Activated CD8-positive, alpha-beta T cell treated with anti-CD3 and anti-CD28 coated beads for 36 hours (primary cell): ENCODE measurements at regions not wholly inside any gene's neighbourhood (a gene's known extent, or its start where the extent isn't known, plus 50 kb on each side); places are given as distances from the start of the nearest gene placed in this dataset.
"Not testable (repeated sequence)": the region's sequence is repeated elsewhere in the genome, so short reads cannot be mapped to it uniquely, and the experiment has no call there.

ENCODE experiments used
- ATAC-seq: fragments of 200-7000 bp; cut with Tn5 transposase; one replicate; pipeline ENCODE4 v1.10.0; 2021; ENCODE audit warnings: mild to moderate bottlenecking, moderate library complexity
- CTCF ChIA-PET: fragments of 350-600 bp; sonication (Branson Sonifier 250); formaldehyde crosslinking; loops from one replicate; lab custom pipeline; 2021; ENCODE audit warnings: antibody characterized with exemption; lab: Charles Lee
- POLR2A ChIA-PET: fragments of 350-600 bp; sonication (Branson Sonifier 250); formaldehyde crosslinking; loops from one replicate; lab custom pipeline; 2021; ENCODE audit warnings: antibody characterized with exemption; lab: Charles Lee
- DNase-seq: peaks from one replicate; pipeline ENCODE4 v3.0.0-alpha.2; 2020
- H3K27ac Mint-ChIP-seq: one replicate; pipeline ENCODE4 v1.8.0; 2021; ENCODE audit warnings: mild to moderate bottlenecking, mixed read lengths
- H3K27me3 Mint-ChIP-seq: one replicate; pipeline ENCODE4 v1.8.0; 2021; ENCODE audit warnings: mixed read lengths
- H3K36me3 Mint-ChIP-seq: one replicate; pipeline ENCODE4 v1.8.0; 2021; ENCODE audit warnings: low read depth, mixed read lengths
- H3K4me1 Mint-ChIP-seq: one replicate; pipeline ENCODE4 v1.8.0; 2021; ENCODE audit warnings: low read depth, mixed read lengths
- H3K4me3 Mint-ChIP-seq: one replicate; pipeline ENCODE4 v1.8.0; 2021; ENCODE audit warnings: mild to moderate bottlenecking, moderate library complexity, mixed read lengths
- H3K9me3 Mint-ChIP-seq: one replicate; pipeline ENCODE4 v1.8.0; 2021; ENCODE audit warnings: mixed read lengths
- CTCF ChIP-seq: fragments of 200-600 bp; IDR thresholded peaks from one replicate; pipeline ENCODE4 v1.8.0; 2022; ENCODE audit warnings: antibody characterized with exemption, mild to moderate bottlenecking
- intact Hi-C: fragments of 100-400 bp; cut with micrococcal nuclease; formaldehyde crosslinking; loops from one replicate; pipeline ENCODE4 v1.10.0; 2022

- Mint-ChIP-seq H3K27me3 (no peaks in the 10 kb centered on the region), H3K36me3 (peaks cover 45% of the 10 kb centered on the region), H3K4me3 (peak overlapping the region; percentile 35), H3K4me1 (peaks cover 49% of the 10 kb centered on the region), H3K27ac (peak overlapping the region; percentile 32), H3K9me3 (no peaks in the 10 kb centered on the region)
- ChIA-PET CTCF (interaction anchor here (1.2 to 2.1 kb wide), 3 partner anchors 11 to 274 kb away, joined by 3 to 6 read pairs (median 4); no protein-coding TSS in a partner anchor), POLR2A (no interaction called here)
- no peak for ATAC-seq
- intact Hi-C loops: no loop called here
- DNase-seq: no peak
- TF ChIP-seq CTCF: no peak
Measured at GRCh38 chr22:25451480-25452114, 112.9 kb upstream of the GRK3 start.

- ATAC-seq (no peak), DNase-seq (no peak)
- H3K27ac Mint-ChIP-seq: peak overlapping the region; percentile 70
- peaks cover 48% of the 10 kb centered on the region for H3K36me3 Mint-ChIP-seq
- H3K4me3 Mint-ChIP-seq: peak overlapping the region; percentile 44
- H3K4me1 Mint-ChIP-seq: peaks cover 51% of the 10 kb centered on the region
- ChIA-PET CTCF (interaction anchor here (1.2 to 2.1 kb wide), 3 partner anchors 10 to 274 kb away, joined by 3 to 6 read pairs (median 4); no protein-coding TSS in a partner anchor), POLR2A (no interaction called here)
- no peak for TF ChIP-seq CTCF
- no peaks in the 10 kb centered on the region for H3K27me3 Mint-ChIP-seq
- intact Hi-C loops: no loop called here
- H3K9me3 Mint-ChIP-seq: no peaks in the 10 kb centered on the region
Measured at GRCh38 chr22:25452116-25452700, 112.3 kb upstream of the GRK3 start.

GRCh38 chr22:25453058-25453457 lies 111.4 kb upstream of the GRK3 start:
- Mint-ChIP-seq H3K4me1 (peaks cover 48% of the 10 kb centered on the region), H3K36me3 (peaks cover 48% of the 10 kb centered on the region), H3K9me3 (no peaks in the 10 kb centered on the region), H3K4me3 (no peak overlapping the region), H3K27me3 (no peaks in the 10 kb centered on the region), H3K27ac (no peak overlapping the region)
- ChIA-PET CTCF (interaction anchor here (1.2 to 1.5 kb wide), 2 partner anchors 10 to 273 kb away, joined by 4 read pairs; no protein-coding TSS in a partner anchor), POLR2A (no interaction called here)
- ATAC-seq (no peak), DNase-seq (no peak)
- no peak for TF ChIP-seq CTCF
- intact Hi-C loops: no loop called here

DNA sequence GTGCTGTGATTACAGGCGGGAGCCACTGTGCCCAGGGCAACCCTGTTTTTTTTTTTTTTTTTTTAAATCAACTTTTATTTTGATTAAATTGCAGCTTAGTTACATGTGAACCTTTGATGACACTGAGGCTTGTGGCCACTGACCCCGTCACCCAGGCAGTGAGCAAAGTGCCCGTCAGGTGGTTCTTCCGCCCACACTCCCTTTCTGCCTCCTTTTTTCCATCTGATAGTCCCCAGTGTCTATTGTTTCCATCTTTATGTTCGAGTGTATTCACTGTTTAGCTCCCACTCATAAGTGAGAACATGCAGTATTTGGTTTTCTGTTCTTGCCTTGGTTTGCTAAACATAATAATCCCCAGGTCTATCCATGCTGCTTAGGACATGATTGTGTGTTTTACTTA lies 110.9 kb upstream of the GRK3 start:
- no peaks in the 10 kb centered on the region for H3K27me3 Mint-ChIP-seq
- ChIA-PET POLR2A (no interaction called here), CTCF (interaction anchor here (1.5 kb wide), 1 partner anchor 9 kb away, joined by 4 read pairs; no protein-coding TSS in a partner anchor)
- peaks cover 50% of the 10 kb centered on the region for H3K36me3 Mint-ChIP-seq
- no peak for TF ChIP-seq CTCF
- H3K4me1 Mint-ChIP-seq: peaks cover 48% of the 10 kb centered on the region
- H3K9me3 Mint-ChIP-seq: no peaks in the 10 kb centered on the region
- H3K4me3 Mint-ChIP-seq: no peak overlapping the region
- DNase-seq: peak; percentile 72
- ATAC-seq: peak; percentile 45
- intact Hi-C loops: no loop called here
- peak overlapping the region; percentile 77 for H3K27ac Mint-ChIP-seq

DNA sequence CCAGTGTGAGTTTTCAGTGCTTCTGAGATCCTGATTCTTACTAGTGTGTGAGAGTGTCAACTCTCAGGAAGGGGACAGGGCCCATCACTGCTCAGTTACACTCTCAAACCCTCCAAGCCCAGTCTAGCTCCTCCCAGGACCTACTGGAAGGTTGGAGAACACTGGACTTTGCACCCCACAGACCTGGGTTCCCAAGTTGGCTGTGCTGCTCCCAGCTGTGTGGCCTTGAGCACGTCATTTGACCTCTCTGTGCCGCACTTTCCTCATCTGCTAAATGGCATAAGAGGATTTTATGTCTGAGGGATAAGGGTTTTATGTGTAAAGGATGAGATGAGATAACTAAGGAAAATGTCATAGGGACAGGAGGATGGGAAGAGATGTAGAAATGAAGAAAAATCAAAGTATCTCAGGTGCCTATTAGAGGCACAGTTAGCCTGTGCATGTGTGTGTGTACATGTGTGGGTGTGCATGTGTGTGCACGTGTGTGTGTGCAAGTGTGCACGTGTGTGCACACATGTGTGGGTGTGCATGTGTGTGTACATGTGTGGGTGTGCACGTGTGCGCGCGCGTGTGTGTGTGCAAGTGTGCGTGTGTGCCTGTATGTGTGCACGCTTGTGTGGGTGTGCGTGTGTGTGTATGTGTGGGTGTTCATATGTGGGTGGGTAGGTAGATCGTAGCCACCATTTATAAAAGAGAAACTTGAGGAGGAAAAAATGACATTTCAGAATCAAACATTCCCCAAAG lies 108.0 kb upstream of the GRK3 start:
- H3K36me3 Mint-ChIP-seq: peaks cover 54% of the 10 kb centered on the region
- POLR2A ChIA-PET, CTCF ChIA-PET, DNase-seq, ATAC-seq, intact Hi-C loops, H3K9me3 Mint-ChIP-seq, H3K27me3 Mint-ChIP-seq, H3K4me3 Mint-ChIP-seq, H3K27ac Mint-ChIP-seq: not testable (repeated sequence)
- peaks cover 35% of the 10 kb centered on the region for H3K4me1 Mint-ChIP-seq

DNA sequence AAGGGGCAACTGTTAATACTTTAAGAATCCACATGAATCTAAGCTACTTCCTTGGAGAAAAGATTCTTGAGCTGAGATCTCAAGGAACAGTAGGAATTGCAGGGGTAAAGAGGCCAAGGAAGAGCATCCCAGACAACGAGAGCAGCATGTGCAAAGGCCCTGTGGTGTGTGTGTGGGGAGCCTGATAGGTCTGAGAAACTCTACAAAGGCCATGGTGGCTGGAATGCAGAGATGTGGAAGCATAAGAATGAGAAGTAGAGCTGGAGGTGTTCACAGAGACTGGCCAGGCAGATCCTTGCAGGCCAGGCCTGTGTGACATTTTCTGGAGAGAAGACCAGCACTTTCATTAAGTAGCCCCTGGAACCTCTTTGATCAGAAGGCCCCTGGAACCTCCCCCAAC lies 105.8 kb upstream of the GRK3 start:
- POLR2A ChIA-PET, CTCF ChIA-PET, H3K9me3 Mint-ChIP-seq, H3K27ac Mint-ChIP-seq, intact Hi-C loops, ATAC-seq, DNase-seq, H3K4me3 Mint-ChIP-seq, H3K27me3 Mint-ChIP-seq: not testable (repeated sequence)
- H3K4me1 Mint-ChIP-seq: peaks cover 15% of the 10 kb centered on the region
- peaks cover 50% of the 10 kb centered on the region for H3K36me3 Mint-ChIP-seq

DNA sequence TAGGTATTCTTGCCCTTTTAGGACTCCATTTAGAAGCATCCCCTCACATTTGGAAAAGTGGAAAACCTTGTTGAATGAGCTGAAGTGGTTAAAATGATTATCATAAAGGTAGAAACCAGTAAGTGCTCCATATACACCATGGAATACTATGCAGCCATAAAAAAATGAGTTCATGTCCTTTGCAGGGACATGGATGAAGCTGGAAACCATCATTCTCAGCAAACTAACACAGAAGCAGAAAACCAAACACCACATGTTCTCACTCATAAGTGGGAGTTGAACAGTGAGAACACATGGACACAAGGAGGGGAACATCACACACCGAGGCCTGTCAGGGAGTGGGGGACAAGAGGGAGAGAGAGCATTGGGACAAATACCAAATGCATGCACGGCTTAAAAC lies 103.8 kb upstream of the GRK3 start:
- H3K27me3 Mint-ChIP-seq, H3K27ac Mint-ChIP-seq, H3K4me1 Mint-ChIP-seq, ATAC-seq, DNase-seq, H3K9me3 Mint-ChIP-seq, H3K4me3 Mint-ChIP-seq, POLR2A ChIA-PET: not testable (repeated sequence)
- CTCF ChIA-PET: interaction anchor here (1.5 to 3.7 kb wide), 2 partner anchors 242 to 311 kb away, joined by 3 to 29 read pairs; no protein-coding TSS in a partner anchor
- intact Hi-C loops: loop anchor here (10.0 kb wide), 1 partner anchor 244 kb away; no protein-coding TSS in a partner anchor
- H3K36me3 Mint-ChIP-seq: peaks cover 41% of the 10 kb centered on the region
